H1 (cell line): ENCODE measurements at regions not wholly inside any gene's neighbourhood (a gene's known extent, or its start where the extent isn't known, plus 50 kb on each side); places are given as distances from the start of the nearest gene placed in this dataset.

Experiments used
- CTCF ChIA-PET: fragments of 300-600 bp; sonication (Branson Sonifier 250); formaldehyde crosslinking; loops from one replicate; lab custom pipeline; 2021; ENCODE audit not compliant: partially characterized antibody; lab: Charles Lee
- POLR2A ChIA-PET: fragments of 300-600 bp; sonication (Branson Sonifier 250); formaldehyde crosslinking; loops from one replicate; lab custom pipeline; 2021; ENCODE audit warnings: inconsistent platforms; ENCODE audit not compliant: partially characterized antibody; lab: Charles Lee
- DNase-seq, 2 experiments: peaks; one replicate each; pipeline versions ENCODE4 v3.0.0 to v3.0.0-alpha.2; 2010 to 2022; ENCODE audit warnings: low spot score in 2 of 2, low read depth in 1 of 2, mixed read lengths in 1 of 2
- FAIRE-seq: peaks from 2 replicates; lab custom pipeline; 2011; peaks lifted over from hg19 to GRCh38; lab: Jason Lieb, UNC
- H2AFZ ChIP-seq: 2 replicates; pipeline ENCODE4 v1.8.1; 2012; ENCODE audit warnings: low read length, inconsistent platforms
- H2AK5ac ChIP-seq: 2 replicates; pipeline ENCODE4 v1.6.1; 2013; ENCODE audit warnings: low read depth, low read length
- H2BK120ac ChIP-seq: replicated peaks from 2 replicates; pipeline ENCODE3; 2013; ENCODE audit warnings: low read depth, low read length, inconsistent platforms
- H2BK12ac ChIP-seq: 2 replicates; pipeline ENCODE4 v1.6.1; 2013; ENCODE audit warnings: low read depth, low read length
- H2BK15ac ChIP-seq: 2 replicates; pipeline ENCODE4 v1.6.1; 2013; ENCODE audit warnings: low read length
- H2BK20ac ChIP-seq: 2 replicates; pipeline ENCODE4 v1.6.1; 2013; ENCODE audit warnings: low read length
- H2BK5ac ChIP-seq: 2 replicates; pipeline ENCODE4 v1.6.1; 2013; ENCODE audit warnings: low read depth, low read length
- H3K14ac ChIP-seq: 2 replicates; pipeline ENCODE4 v1.6.1; 2013; ENCODE audit warnings: inconsistent platforms; ENCODE audit not compliant: insufficient read length
- H3K18ac ChIP-seq: 2 replicates; pipeline ENCODE4 v1.6.1; 2013; ENCODE audit warnings: low read length; ENCODE audit errors: extremely low read depth
- H3K23ac ChIP-seq: 2 replicates; pipeline ENCODE4 v1.6.1; 2013; ENCODE audit warnings: inconsistent platforms; ENCODE audit not compliant: insufficient read length
- H3K23me2 ChIP-seq: 2 replicates; pipeline ENCODE4 v1.6.1; 2013; ENCODE audit warnings: low read depth, low read length
- H3K27ac ChIP-seq: 2 replicates; pipeline ENCODE4 v1.6.1; 2011; ENCODE audit warnings: low read depth, low read length, inconsistent platforms
- H3K27me3 ChIP-seq, 4 experiments: replicated peaks in 1 of 4; 1 replicate in 1 of 4; 2 replicates in 3 of 4; pipeline versions ENCODE4 v1.6.1 to v1.8.1; 2011 to 2013; ENCODE audit warnings: low read length in 3 of 4, mild to moderate bottlenecking in 3 of 4, inconsistent platforms in 2 of 4, mixed read lengths in 2 of 4, moderate library complexity in 1 of 4; ENCODE audit not compliant: control insufficient read depth in 3 of 4, insufficient read depth in 3 of 4; ENCODE audit errors: extremely low read depth in 1 of 4
- H3K36me3 ChIP-seq, 4 experiments: 2 replicates each; pipeline versions ENCODE4 v1.6.1 to v1.8.1; 2011 to 2013; ENCODE audit warnings: mild to moderate bottlenecking in 4 of 4, low read length in 3 of 4, moderate library complexity in 2 of 4, control low read depth in 1 of 4, inconsistent platforms in 1 of 4; ENCODE audit not compliant: insufficient read depth in 4 of 4, control insufficient read depth in 2 of 4
- H3K4ac ChIP-seq: replicated peaks from 2 replicates; pipeline ENCODE3; 2013; ENCODE audit warnings: low read length, low read depth, mixed read lengths, inconsistent platforms; ENCODE audit not compliant: insufficient read length
- H3K4me1 ChIP-seq, 4 experiments: replicated peaks in 1 of 4; 1 replicate in 1 of 4; 2 replicates in 3 of 4; pipeline versions ENCODE4 v1.6.1 to v1.8.1; 2011 to 2013; ENCODE audit warnings: low read length in 3 of 4, inconsistent platforms in 2 of 4, mixed read lengths in 1 of 4; ENCODE audit not compliant: insufficient read depth in 4 of 4, control insufficient read depth in 3 of 4
- H3K4me2 ChIP-seq, 2 experiments: 2 replicates each; pipeline versions ENCODE4 v1.6.1 to v1.8.1; 2011 to 2013; ENCODE audit warnings: low read depth in 2 of 2, low read length in 2 of 2, control low read depth in 1 of 2, inconsistent platforms in 1 of 2, mild to moderate bottlenecking in 1 of 2; ENCODE audit not compliant: insufficient read depth in 1 of 2
- H3K4me3 ChIP-seq, 4 experiments: fragments of 200-600, 300-600 bp in 1 of 4; sonication (generic), shearing (Covaris generic), sonication (Bioruptor Twin) in 1 of 4; 2 replicates each; pipeline versions ENCODE4 v1.5.1 to v1.8.1; 2011 to 2016; ENCODE audit warnings: low read length in 4 of 4, low read depth in 3 of 4, control low read depth in 2 of 4, inconsistent platforms in 2 of 4, mild to moderate bottlenecking in 2 of 4, mixed read lengths in 1 of 4, moderate library complexity in 1 of 4; ENCODE audit not compliant: insufficient read depth in 2 of 4; ENCODE audit errors: extremely low read depth in 1 of 4
- H3K56ac ChIP-seq: replicated peaks from 2 replicates; pipeline ENCODE3; 2013; ENCODE audit warnings: low read depth, mild to moderate bottlenecking, mixed read lengths, low read length, inconsistent platforms; ENCODE audit not compliant: insufficient read length
- H3K79me1 ChIP-seq: 2 replicates; pipeline ENCODE4 v1.6.1; 2013; ENCODE audit warnings: low read depth, low read length, control low read depth
- H3K79me2 ChIP-seq, 2 experiments: 2 replicates each; pipeline versions ENCODE4 v1.6.1 to v1.8.1; 2012 to 2013; ENCODE audit warnings: low read length in 2 of 2, mild to moderate bottlenecking in 2 of 2, inconsistent platforms in 1 of 2; ENCODE audit not compliant: insufficient read depth in 2 of 2, control insufficient read depth in 1 of 2
- H3K9ac ChIP-seq, 4 experiments: replicated peaks in 1 of 4; 1 replicate in 1 of 4; 2 replicates in 3 of 4; pipeline versions ENCODE4 v1.6.1 to v1.8.1; 2011 to 2013; ENCODE audit warnings: low read depth in 3 of 4, low read length in 3 of 4, control low read depth in 2 of 4, mild to moderate bottlenecking in 2 of 4, moderate library complexity in 2 of 4, inconsistent platforms in 1 of 4; ENCODE audit errors: extremely low read depth in 1 of 4
- H3K9me3 ChIP-seq, 2 experiments: 2 replicates each; pipeline versions ENCODE4 v1.6.1 to v1.8.1; 2012 to 2013; ENCODE audit warnings: mild to moderate bottlenecking in 2 of 2, moderate library complexity in 2 of 2, control low read depth in 1 of 2, inconsistent platforms in 1 of 2, low read depth in 1 of 2, low read length in 1 of 2, mixed read lengths in 1 of 2; ENCODE audit not compliant: insufficient read depth in 2 of 2
- H4K20me1 ChIP-seq, 2 experiments: replicated peaks in 1 of 2; 2 replicates each; pipeline versions ENCODE3 to v1.8.1; 2011 to 2013; ENCODE audit warnings: inconsistent platforms in 2 of 2, low read length in 2 of 2, mild to moderate bottlenecking in 1 of 2; ENCODE audit not compliant: insufficient read depth in 2 of 2, control insufficient read depth in 1 of 2
- H4K5ac ChIP-seq: 2 replicates; pipeline ENCODE4 v1.6.1; 2013; ENCODE audit warnings: low read length, low read depth, mixed read lengths, inconsistent platforms; ENCODE audit not compliant: insufficient read length
- H4K8ac ChIP-seq: 2 replicates; pipeline ENCODE4 v1.8.0; 2013; ENCODE audit warnings: mild to moderate bottlenecking, moderate library complexity, low read length, inconsistent platforms; ENCODE audit not compliant: insufficient read depth; ENCODE audit errors: extremely low read depth
- H4K91ac ChIP-seq: replicated peaks from 2 replicates; pipeline ENCODE3; 2013; ENCODE audit warnings: low read length, mixed read lengths, inconsistent platforms; ENCODE audit not compliant: insufficient read length
- BACH1 ChIP-seq: IDR thresholded peaks from 2 replicates; pipeline ENCODE4 v1.6.1; 2012; ENCODE audit warnings: low read length, improper control_type of control experiment
- CHD1 ChIP-seq: IDR thresholded peaks from 2 replicates; pipeline ENCODE4 v1.6.1; 2012; ENCODE audit warnings: low read depth, low read length, improper control_type of control experiment
- EZH2 ChIP-seq: fragments of 200-600 bp; sonication (generic); IDR thresholded peaks from 2 replicates; pipeline ENCODE4 v1.7.1; 2012; ENCODE audit warnings: low read depth, mild to moderate bottlenecking, moderate library complexity, low read length, inconsistent platforms; ENCODE audit not compliant: severe bottlenecking
- JUND ChIP-seq: IDR thresholded peaks from 2 replicates; pipeline ENCODE4 v1.6.1; 2011; ENCODE audit warnings: mild to moderate bottlenecking, improper control_type of control experiment, low read length
- KDM1A ChIP-seq: fragments of 200-600, 300-600 bp; sonication (generic); IDR thresholded peaks from 2 replicates; pipeline ENCODE4 v1.7.1; 2016; ENCODE audit warnings: mild to moderate bottlenecking, low read length, borderline replicate concordance
- PHF8 ChIP-seq: fragments of 200-600 bp; sonication (generic); conservative IDR thresholded peaks from 2 replicates; pipeline ENCODE4 v1.7.1; 2012; ENCODE audit warnings: low read depth, mild to moderate bottlenecking, inconsistent platforms, low read length, moderate library complexity
- POLR2AphosphoS5 ChIP-seq: IDR thresholded peaks from 2 replicates; pipeline ENCODE4 v1.6.1; 2011; ENCODE audit warnings: low read depth, low read length
- POU5F1 ChIP-seq: IDR thresholded peaks from 2 replicates; pipeline ENCODE4 v1.6.1; 2011; ENCODE audit warnings: low read depth, mild to moderate bottlenecking, low read length, moderate library complexity
- RBBP5 ChIP-seq: IDR thresholded peaks from 2 replicates; pipeline ENCODE4 v1.7.1; 2012; ENCODE audit warnings: low read depth, mild to moderate bottlenecking, inconsistent platforms, low read length, moderate library complexity, borderline replicate concordance
- RFX5 ChIP-seq: IDR thresholded peaks from 2 replicates; pipeline ENCODE4 v1.6.1; 2011; ENCODE audit warnings: low read depth, low read length, improper control_type of control experiment, borderline replicate concordance
- SAP30 ChIP-seq: fragments of 300-600 bp; sonication (generic); IDR thresholded peaks from 2 replicates; pipeline ENCODE4 v1.7.1; 2012; ENCODE audit warnings: low read length, moderate library complexity, mild to moderate bottlenecking, inconsistent platforms; ENCODE audit not compliant: insufficient read depth, insufficient replicate concordance
- SIN3A ChIP-seq, 2 experiments: IDR thresholded peaks in 1 of 2; conservative IDR thresholded peaks in 1 of 2; 2 replicates each; pipeline ENCODE4 v1.6.1; 2011 to 2012; ENCODE audit warnings: low read length in 2 of 2, improper control_type of control experiment in 1 of 2, low read depth in 1 of 2, mild to moderate bottlenecking in 1 of 2
- SRF ChIP-seq: IDR thresholded peaks from 2 replicates; pipeline ENCODE4 v1.6.1; 2011; ENCODE audit warnings: mild to moderate bottlenecking, low read depth, low read length, moderate library complexity
- TAF7 ChIP-seq: optimal IDR thresholded peaks from 2 replicates; pipeline ENCODE3; 2011; ENCODE audit warnings: low read depth, mild to moderate bottlenecking, inconsistent platforms, low read length, moderate library complexity, borderline replicate concordance
- TCF12 ChIP-seq: IDR thresholded peaks from 2 replicates; pipeline ENCODE4 v1.6.1; 2011; ENCODE audit warnings: low read depth, mild to moderate bottlenecking, low read length

DNA sequence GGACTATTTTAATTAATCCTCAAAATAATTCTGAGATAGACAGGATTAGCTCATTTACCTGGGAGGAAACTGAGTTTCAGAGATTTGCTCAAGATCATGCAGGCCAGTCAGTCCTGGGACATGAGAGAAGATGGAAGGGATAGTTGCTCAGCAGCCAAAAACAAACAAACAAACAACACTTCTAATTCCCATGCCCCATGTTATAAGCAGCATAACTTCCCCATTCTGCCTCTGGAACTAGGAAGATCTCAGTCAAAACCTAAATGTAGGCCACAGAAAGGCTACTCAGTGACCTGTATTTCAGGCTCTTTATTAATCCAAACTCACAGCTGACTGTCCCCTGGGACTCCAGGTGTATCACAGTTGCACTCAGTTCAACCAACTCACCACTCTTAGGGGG lies 489.2 kb upstream of the NBEA start:
- Histone ChIP-seq H3K4ac (no peak overlapping the region), H2BK5ac (no peak overlapping the region), H3K79me2 (no peaks in the 10 kb centered on the region), H3K23me2 (no peaks in the 10 kb centered on the region), H3K79me1 (no peaks in the 10 kb centered on the region), H2BK120ac (no peak overlapping the region), H4K91ac (no peak overlapping the region), H3K56ac (no peak overlapping the region), H3K4me1 (no peaks in the 10 kb centered on the region), H3K14ac (no peak overlapping the region), H3K23ac (no peak overlapping the region), H3K18ac (no peak overlapping the region), H3K27ac (no peak overlapping the region), H3K9ac (no peak overlapping the region), H4K20me1 (no peaks in the 10 kb centered on the region), H4K5ac (no peak overlapping the region), H2BK12ac (no peak overlapping the region), H3K27me3 (no peaks in the 10 kb centered on the region), H4K8ac (no peak overlapping the region), H2BK20ac (no peak overlapping the region), H2AK5ac (no peak overlapping the region), H3K4me3 (no peak overlapping the region), H3K36me3 (no peaks in the 10 kb centered on the region), H3K4me2 (no peak overlapping the region), H2AFZ (no peak overlapping the region), H2BK15ac (no peak overlapping the region), H3K9me3 (no peaks in the 10 kb centered on the region)
- CTCF ChIA-PET: interaction anchor here (1.1 to 1.3 kb wide), 2 partner anchors 10 to 14 kb away, joined by 3 read pairs; no protein-coding TSS in a partner anchor
- TF ChIP-seq TAF7 (no peak), RFX5 (no peak), PHF8 (no peak), EZH2 (no peak), BACH1 (no peak), RBBP5 (no peak), KDM1A (no peak), SRF (no peak), POLR2AphosphoS5 (no peak), CHD1 (no peak), POU5F1 (no peak), SAP30 (no peak), TCF12 (no peak), JUND (no peak), SIN3A (conservative IDR thresholded peaks at IDR 0.05 in 1 of 2, IDR thresholded peaks at IDR 0.05 in 1 of 2; ENCODE audit: low read depth in 1 of 2, low read length in 2 of 2) (no peak)
- FAIRE-seq (no peak), DNase-seq (no peak)
- POLR2A ChIA-PET: no interaction called here
